ENCODE measurements at regions not wholly inside any gene's neighbourhood (a gene's known extent, or its start where the extent isn't known, plus 50 kb on each side); places are given as distances from the start of the nearest gene placed in this dataset.

DNA sequence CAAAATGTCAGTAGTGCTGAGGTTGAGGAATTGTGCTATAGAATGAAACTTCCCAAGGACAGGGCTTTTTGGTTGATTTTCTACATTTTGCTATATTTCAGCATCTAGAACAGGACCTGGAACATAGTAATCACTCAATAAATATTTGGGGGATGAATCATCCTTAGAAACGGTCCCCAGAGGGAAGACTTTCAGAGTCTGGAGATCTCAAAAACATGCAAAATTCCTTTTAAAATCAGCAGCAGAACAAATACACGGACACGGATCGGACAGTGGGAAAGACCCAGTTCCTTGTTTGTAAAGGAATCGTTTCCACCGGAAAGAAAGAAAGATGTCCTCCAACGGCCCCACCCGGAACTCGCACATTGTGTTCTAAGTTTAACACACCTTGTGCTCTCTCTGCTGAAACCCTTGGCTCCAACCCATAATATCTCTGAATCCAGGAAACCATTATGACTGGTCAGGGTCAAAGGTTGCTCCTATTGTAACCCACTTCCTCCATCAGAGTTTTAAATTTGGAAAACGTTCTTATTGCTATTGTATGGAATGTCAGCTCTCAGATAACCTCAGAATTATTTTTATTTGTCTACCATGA, 617.2 kb downstream of the MED13L start:
- peak; percentile 34 for DNase-seq (ENCODE audit: low read depth)
- TF ChIP-seq, protein P1, sequence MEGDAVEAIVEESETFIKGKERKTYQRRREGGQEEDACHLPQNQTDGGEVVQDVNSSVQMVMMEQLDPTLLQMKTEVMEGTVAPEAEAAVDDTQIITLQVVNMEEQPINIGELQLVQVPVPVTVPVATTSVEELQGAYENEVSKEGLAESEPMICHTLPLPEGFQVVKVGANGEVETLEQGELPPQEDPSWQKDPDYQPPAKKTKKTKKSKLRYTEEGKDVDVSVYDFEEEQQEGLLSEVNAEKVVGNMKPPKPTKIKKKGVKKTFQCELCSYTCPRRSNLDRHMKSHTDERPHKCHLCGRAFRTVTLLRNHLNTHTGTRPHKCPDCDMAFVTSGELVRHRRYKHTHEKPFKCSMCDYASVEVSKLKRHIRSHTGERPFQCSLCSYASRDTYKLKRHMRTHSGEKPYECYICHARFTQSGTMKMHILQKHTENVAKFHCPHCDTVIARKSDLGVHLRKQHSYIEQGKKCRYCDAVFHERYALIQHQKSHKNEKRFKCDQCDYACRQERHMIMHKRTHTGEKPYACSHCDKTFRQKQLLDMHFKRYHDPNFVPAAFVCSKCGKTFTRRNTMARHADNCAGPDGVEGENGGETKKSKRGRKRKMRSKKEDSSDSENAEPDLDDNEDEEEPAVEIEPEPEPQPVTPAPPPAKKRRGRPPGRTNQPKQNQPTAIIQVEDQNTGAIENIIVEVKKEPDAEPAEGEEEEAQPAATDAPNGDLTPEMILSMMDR (IDR thresholded peaks at IDR 0.05; ENCODE audit: control insufficient read depth, insufficient read depth, low read depth, low read length, missing control alignments), result no peak
- H3K4me3 ChIP-seq (ENCODE audit: control insufficient read depth, low read depth, low read length), result no peak overlapping the region

DNA sequence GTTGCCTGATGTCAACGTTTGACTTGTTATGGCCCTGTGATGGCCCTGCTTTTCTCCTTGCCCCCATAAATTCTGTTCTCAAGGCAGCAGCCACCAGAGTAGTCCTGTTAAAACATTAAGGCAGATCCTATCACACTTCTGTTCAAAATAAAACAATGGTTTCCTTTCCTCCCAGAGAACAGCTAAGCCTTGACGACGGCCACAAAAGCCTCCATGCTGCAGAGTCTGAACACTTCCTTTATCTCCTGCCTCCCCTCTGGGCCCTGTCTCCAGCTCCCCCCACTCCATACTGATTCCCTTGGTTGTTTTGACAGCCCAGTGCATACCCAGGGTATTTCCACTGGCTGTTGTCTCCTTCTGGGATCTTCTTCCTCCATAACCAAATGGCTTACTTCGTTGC, 618.1 kb downstream of the MED13L start:
- TF ChIP-seq, protein P1 (IDR thresholded peaks at IDR 0.05; ENCODE audit: control insufficient read depth, insufficient read depth, low read depth, low read length, missing control alignments), result no peak
- no peak for DNase-seq (ENCODE audit: low read depth)

GRCh38 chr12:115657081-115658013, 620.1 kb downstream of the MED13L start:
- TF ChIP-seq, protein P1 (IDR thresholded peaks at IDR 0.05; ENCODE audit: control insufficient read depth, insufficient read depth, low read depth, low read length, missing control alignments), result no peak
- no peak for DNase-seq (ENCODE audit: low read depth)
- H3K4me3 ChIP-seq (ENCODE audit: control insufficient read depth, low read depth, low read length), result no peak overlapping the region

More for the DNA sequence above, 618.1 kb downstream of the MED13L start:
- no peak overlapping the region for H3K4me3 ChIP-seq (ENCODE audit: control insufficient read depth, low read depth, low read length)

- DNase-seq (ENCODE audit: low read depth), result no peak
- no peak overlapping the region for H3K4me3 ChIP-seq (ENCODE audit: control insufficient read depth, low read depth, low read length)
- TF ChIP-seq, protein P1 (IDR thresholded peaks at IDR 0.05; ENCODE audit: control insufficient read depth, insufficient read depth, low read depth, low read length, missing control alignments), result no peak
Measured at GRCh38 chr12:115650026-115650425, 627.5 kb downstream of the MED13L start.

GRCh38 chr12:115648463-115648862, 629.0 kb downstream of the MED13L start:
- no peak overlapping the region for H3K4me3 ChIP-seq (ENCODE audit: control insufficient read depth, low read depth, low read length)
- TF ChIP-seq, protein P1 (IDR thresholded peaks at IDR 0.05; ENCODE audit: control insufficient read depth, insufficient read depth, low read depth, low read length, missing control alignments), result no peak
- peak; percentile 5 for DNase-seq (ENCODE audit: low read depth)

- no peak for DNase-seq (ENCODE audit: low read depth)
- TF ChIP-seq, protein P1 (IDR thresholded peaks at IDR 0.05; ENCODE audit: control insufficient read depth, insufficient read depth, low read depth, low read length, missing control alignments), result no peak
- no peak overlapping the region for H3K4me3 ChIP-seq (ENCODE audit: control insufficient read depth, low read depth, low read length)
Measured at GRCh38 chr12:115646210-115646609, 631.3 kb downstream of the MED13L start.
